ENCODE measurements at regions not wholly inside any gene's neighbourhood (a gene's known extent, or its start where the extent isn't known, plus 50 kb on each side); places are given as distances from the start of the nearest gene placed in this dataset.

- TF ChIP-seq ARNT (IDR thresholded peaks at IDR 0.05), result no peak
- no peak for TF ChIP-seq FOXA1 (IDR thresholded peaks at IDR 0.05)
- no peak for TF ChIP-seq FOXK2 (IDR thresholded peaks at IDR 0.05)
- TF ChIP-seq LEF1 (IDR thresholded peaks at IDR 0.05; ENCODE audit: borderline replicate concordance), result no peak
- TF ChIP-seq NFRKB (IDR thresholded peaks at IDR 0.05), result no peak
- no peak for TF ChIP-seq FOXM1 (IDR thresholded peaks at IDR 0.05; ENCODE audit: borderline replicate concordance)
- TF ChIP-seq SP1 (IDR thresholded peaks at IDR 0.05), result no peak
- TF ChIP-seq ZNF384 (IDR thresholded peaks at IDR 0.05), result no peak
- TF ChIP-seq L3MBTL2 (conservative IDR thresholded peaks at IDR 0.05), result no peak
- TF ChIP-seq TARDBP (IDR thresholded peaks at IDR 0.05), result no peak
- no peak for TF ChIP-seq CTBP1 (IDR thresholded peaks at IDR 0.05; ENCODE audit: borderline replicate concordance)
- TF ChIP-seq BHLHE40 (IDR thresholded peaks at IDR 0.05; ENCODE audit: borderline replicate concordance), result no peak
- no peak for TF ChIP-seq HDGF (IDR thresholded peaks at IDR 0.05; ENCODE audit: borderline replicate concordance)
- POLR2A ChIA-PET, result no interaction called here
- CTCF ChIA-PET, result no interaction called here
- no peak for DNase-seq (ENCODE audit: extremely low spot score)
Observed at GRCh38 chr1:87246436-87246835, 82.2 kb upstream of the LMO4 start.

GRCh38 chr1:87249803-87250202 is 78.9 kb upstream of the LMO4 start:
- TF ChIP-seq SUZ12 (IDR thresholded peaks at IDR 0.05), result no peak
- TF ChIP-seq NFRKB (IDR thresholded peaks at IDR 0.05), result no peak
- TF ChIP-seq FOXK2 (IDR thresholded peaks at IDR 0.05), result no peak
- TF ChIP-seq ZNF384 (IDR thresholded peaks at IDR 0.05), result no peak
- no peak for TF ChIP-seq L3MBTL2 (conservative IDR thresholded peaks at IDR 0.05)
- no peak for TF ChIP-seq LEF1 (IDR thresholded peaks at IDR 0.05; ENCODE audit: borderline replicate concordance)
- TF ChIP-seq ARNT (IDR thresholded peaks at IDR 0.05), result no peak
- TF ChIP-seq TARDBP (IDR thresholded peaks at IDR 0.05), result no peak
- TF ChIP-seq PKNOX1 (IDR thresholded peaks at IDR 0.05), result no peak
- no peak for TF ChIP-seq FOXM1 (IDR thresholded peaks at IDR 0.05; ENCODE audit: borderline replicate concordance)
- no peak for TF ChIP-seq FOXA1 (IDR thresholded peaks at IDR 0.05)
- TF ChIP-seq CTBP1 (IDR thresholded peaks at IDR 0.05; ENCODE audit: borderline replicate concordance), result no peak
- TF ChIP-seq SP1 (IDR thresholded peaks at IDR 0.05), result no peak
- TF ChIP-seq ELF4 (IDR thresholded peaks at IDR 0.05), result no peak
- TF ChIP-seq HDGF (IDR thresholded peaks at IDR 0.05; ENCODE audit: borderline replicate concordance), result no peak
- no peak for TF ChIP-seq BHLHE40 (IDR thresholded peaks at IDR 0.05; ENCODE audit: borderline replicate concordance)
- ChIA-PET CTCF (no interaction called here), POLR2A (no interaction called here)
- DNase-seq (ENCODE audit: extremely low spot score), result no peak

GRCh38 chr1:87250336-87250735 is 78.3 kb upstream of the LMO4 start:
- TF ChIP-seq L3MBTL2 (conservative IDR thresholded peaks at IDR 0.05) (no peak), ZNF384 (IDR thresholded peaks at IDR 0.05) (no peak), SUZ12 (IDR thresholded peaks at IDR 0.05) (no peak), ELF4 (IDR thresholded peaks at IDR 0.05) (no peak), PKNOX1 (IDR thresholded peaks at IDR 0.05) (no peak), FOXK2 (IDR thresholded peaks at IDR 0.05) (no peak), BHLHE40 (IDR thresholded peaks at IDR 0.05; ENCODE audit: borderline replicate concordance) (no peak)
- ChIA-PET CTCF (no interaction called here), POLR2A (no interaction called here)
- DNase-seq (ENCODE audit: extremely low spot score), result no peak

- DNase-seq (ENCODE audit: extremely low spot score), result no peak
- TF ChIP-seq ARNT (IDR thresholded peaks at IDR 0.05) (no peak), HDGF (IDR thresholded peaks at IDR 0.05; ENCODE audit: borderline replicate concordance) (no peak), PKNOX1 (IDR thresholded peaks at IDR 0.05) (no peak), FOXM1 (IDR thresholded peaks at IDR 0.05; ENCODE audit: borderline replicate concordance) (no peak), SP1 (IDR thresholded peaks at IDR 0.05) (no peak), BHLHE40 (IDR thresholded peaks at IDR 0.05; ENCODE audit: borderline replicate concordance) (no peak), NFRKB (IDR thresholded peaks at IDR 0.05) (no peak), CTBP1 (IDR thresholded peaks at IDR 0.05; ENCODE audit: borderline replicate concordance) (no peak), FOXK2 (IDR thresholded peaks at IDR 0.05) (no peak), LEF1 (IDR thresholded peaks at IDR 0.05; ENCODE audit: borderline replicate concordance) (no peak), L3MBTL2 (conservative IDR thresholded peaks at IDR 0.05) (no peak), ELF4 (IDR thresholded peaks at IDR 0.05) (no peak)
- POLR2A ChIA-PET, result no interaction called here
Observed at GRCh38 chr1:87252406-87252805, 76.3 kb upstream of the LMO4 start.

GRCh38 chr1:87262688-87263087 is 66.0 kb upstream of the LMO4 start:
- no peak for DNase-seq (ENCODE audit: extremely low spot score)
- POLR2A ChIA-PET, result no interaction called here
- CTCF ChIA-PET, result no interaction called here
- no peak for TF ChIP-seq BHLHE40 (IDR thresholded peaks at IDR 0.05; ENCODE audit: borderline replicate concordance)
- no peak for TF ChIP-seq HDGF (IDR thresholded peaks at IDR 0.05; ENCODE audit: borderline replicate concordance)
- no peak for TF ChIP-seq ZNF384 (IDR thresholded peaks at IDR 0.05)
- TF ChIP-seq L3MBTL2 (conservative IDR thresholded peaks at IDR 0.05), result no peak
- no peak for TF ChIP-seq ARNT (IDR thresholded peaks at IDR 0.05)
- no peak for TF ChIP-seq FOXK2 (IDR thresholded peaks at IDR 0.05)
- no peak for TF ChIP-seq LEF1 (IDR thresholded peaks at IDR 0.05; ENCODE audit: borderline replicate concordance)
- TF ChIP-seq CTBP1 (IDR thresholded peaks at IDR 0.05; ENCODE audit: borderline replicate concordance), result no peak
- no peak for TF ChIP-seq ELF4 (IDR thresholded peaks at IDR 0.05)
- TF ChIP-seq NFRKB (IDR thresholded peaks at IDR 0.05), result no peak
- TF ChIP-seq TARDBP (IDR thresholded peaks at IDR 0.05), result no peak
- TF ChIP-seq PKNOX1 (IDR thresholded peaks at IDR 0.05), result no peak
- no peak for TF ChIP-seq SUZ12 (IDR thresholded peaks at IDR 0.05)
- no peak for TF ChIP-seq FOXA1 (IDR thresholded peaks at IDR 0.05)

More at GRCh38 chr1:87252406-87252805, 76.3 kb upstream of the LMO4 start:
- CTCF ChIA-PET, result no interaction called here

- ChIA-PET CTCF (no interaction called here), POLR2A (no interaction called here)
- no peak for DNase-seq (ENCODE audit: extremely low spot score)
- TF ChIP-seq FOXK2 (IDR thresholded peaks at IDR 0.05), result no peak
- TF ChIP-seq CTBP1 (IDR thresholded peaks at IDR 0.05; ENCODE audit: borderline replicate concordance), result no peak
- no peak for TF ChIP-seq ARNT (IDR thresholded peaks at IDR 0.05)
- no peak for TF ChIP-seq BHLHE40 (IDR thresholded peaks at IDR 0.05; ENCODE audit: borderline replicate concordance)
- TF ChIP-seq LEF1 (IDR thresholded peaks at IDR 0.05; ENCODE audit: borderline replicate concordance), result no peak
- no peak for TF ChIP-seq SP1 (IDR thresholded peaks at IDR 0.05)
- no peak for TF ChIP-seq FOXM1 (IDR thresholded peaks at IDR 0.05; ENCODE audit: borderline replicate concordance)
- no peak for TF ChIP-seq NFRKB (IDR thresholded peaks at IDR 0.05)
- TF ChIP-seq FOXA1 (IDR thresholded peaks at IDR 0.05), result no peak
- no peak for TF ChIP-seq HDGF (IDR thresholded peaks at IDR 0.05; ENCODE audit: borderline replicate concordance)
- TF ChIP-seq SUZ12 (IDR thresholded peaks at IDR 0.05), result no peak
Observed at GRCh38 chr1:87263281-87263680, 65.4 kb upstream of the LMO4 start.
